Endothelial cell (in vitro differentiated cells): ENCODE measurements at regions not wholly inside any gene's neighbourhood (a gene's known extent, or its start where the extent isn't known, plus 50 kb on each side); places are given as distances from the start of the nearest gene placed in this dataset.
"Not testable (repeated sequence)": the region's sequence is repeated elsewhere in the genome, so short reads cannot be mapped to it uniquely, and the experiment has no call there.

ENCODE experiments used
- DNase-seq: peaks from one replicate; pipeline ENCODE4 v3.0.0; 2021; ENCODE audit warnings: low spot score
- H3K27ac Mint-ChIP-seq: one replicate; pipeline ENCODE4 v1.8.0; 2021; ENCODE audit warnings: mixed read lengths, inconsistent platforms; ENCODE audit not compliant: unreplicated experiment
- H3K27me3 Mint-ChIP-seq: one replicate; pipeline ENCODE4 v1.8.0; 2021; ENCODE audit warnings: mild to moderate bottlenecking, moderate library complexity, mixed read lengths, inconsistent platforms; ENCODE audit not compliant: unreplicated experiment
- H3K36me3 Mint-ChIP-seq: one replicate; pipeline ENCODE4 v1.8.0; 2021; ENCODE audit warnings: mild to moderate bottlenecking, low read depth, mixed read lengths, inconsistent platforms; ENCODE audit not compliant: unreplicated experiment
- H3K4me1 Mint-ChIP-seq: one replicate; pipeline ENCODE4 v1.8.0; 2021; ENCODE audit warnings: mild to moderate bottlenecking, mixed read lengths, inconsistent platforms; ENCODE audit not compliant: unreplicated experiment
- H3K4me3 Mint-ChIP-seq: one replicate; pipeline ENCODE4 v1.8.0; 2021; ENCODE audit warnings: mild to moderate bottlenecking, mixed read lengths, inconsistent platforms; ENCODE audit not compliant: unreplicated experiment
- H3K9me3 Mint-ChIP-seq: one replicate; pipeline ENCODE4 v1.8.0; 2021; ENCODE audit warnings: mixed read lengths, inconsistent platforms; ENCODE audit not compliant: unreplicated experiment
- TF ChIP-seq, protein P1 (sequence below): fragments of 200-600 bp; sonication (generic); IDR thresholded peaks from one replicate; pipeline ENCODE4 v1.5.0; 2021; ENCODE audit warnings: antibody characterized with exemption; ENCODE audit not compliant: unreplicated experiment

GRCh38 chr10:34046506-34047034 lies 712.1 kb upstream of the NRP1 start:
- DNase-seq: no peak
- TF ChIP-seq, protein P1, sequence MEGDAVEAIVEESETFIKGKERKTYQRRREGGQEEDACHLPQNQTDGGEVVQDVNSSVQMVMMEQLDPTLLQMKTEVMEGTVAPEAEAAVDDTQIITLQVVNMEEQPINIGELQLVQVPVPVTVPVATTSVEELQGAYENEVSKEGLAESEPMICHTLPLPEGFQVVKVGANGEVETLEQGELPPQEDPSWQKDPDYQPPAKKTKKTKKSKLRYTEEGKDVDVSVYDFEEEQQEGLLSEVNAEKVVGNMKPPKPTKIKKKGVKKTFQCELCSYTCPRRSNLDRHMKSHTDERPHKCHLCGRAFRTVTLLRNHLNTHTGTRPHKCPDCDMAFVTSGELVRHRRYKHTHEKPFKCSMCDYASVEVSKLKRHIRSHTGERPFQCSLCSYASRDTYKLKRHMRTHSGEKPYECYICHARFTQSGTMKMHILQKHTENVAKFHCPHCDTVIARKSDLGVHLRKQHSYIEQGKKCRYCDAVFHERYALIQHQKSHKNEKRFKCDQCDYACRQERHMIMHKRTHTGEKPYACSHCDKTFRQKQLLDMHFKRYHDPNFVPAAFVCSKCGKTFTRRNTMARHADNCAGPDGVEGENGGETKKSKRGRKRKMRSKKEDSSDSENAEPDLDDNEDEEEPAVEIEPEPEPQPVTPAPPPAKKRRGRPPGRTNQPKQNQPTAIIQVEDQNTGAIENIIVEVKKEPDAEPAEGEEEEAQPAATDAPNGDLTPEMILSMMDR: no peak
- Mint-ChIP-seq H3K36me3 (no peaks in the 10 kb centered on the region), H3K4me3 (no peak overlapping the region), H3K4me1 (peaks cover 10% of the 10 kb centered on the region), H3K27me3 (peaks cover 3% of the 10 kb centered on the region), H3K9me3 (no peaks in the 10 kb centered on the region), H3K27ac (no peak overlapping the region)

- no peak overlapping the region for H3K4me3 Mint-ChIP-seq
- peaks cover 10% of the 10 kb centered on the region for H3K4me1 Mint-ChIP-seq
- H3K27me3 Mint-ChIP-seq: peaks cover 1% of the 10 kb centered on the region
- H3K9me3 Mint-ChIP-seq: no peaks in the 10 kb centered on the region
- TF ChIP-seq, protein P1: no peak
- no peaks in the 10 kb centered on the region for H3K36me3 Mint-ChIP-seq
- no peak for DNase-seq
- H3K27ac Mint-ChIP-seq: no peak overlapping the region
These were observed 711.2 kb upstream of the NRP1 start for GRCh38 chr10:34045571-34046190.

- H3K4me3 Mint-ChIP-seq: no peak overlapping the region
- H3K27ac Mint-ChIP-seq: no peak overlapping the region
- TF ChIP-seq, protein P1: no peak
- H3K9me3 Mint-ChIP-seq: no peaks in the 10 kb centered on the region
- peaks cover 3% of the 10 kb centered on the region for H3K27me3 Mint-ChIP-seq
- peaks cover 10% of the 10 kb centered on the region for H3K4me1 Mint-ChIP-seq
- H3K36me3 Mint-ChIP-seq: no peaks in the 10 kb centered on the region
- DNase-seq: no peak
These were observed 707.4 kb upstream of the NRP1 start for GRCh38 chr10:34041871-34042270.

GRCh38 chr10:34037499-34037898 lies 703.0 kb upstream of the NRP1 start:
- no peaks in the 10 kb centered on the region for H3K9me3 Mint-ChIP-seq
- no peaks in the 10 kb centered on the region for H3K36me3 Mint-ChIP-seq
- no peak overlapping the region for H3K4me3 Mint-ChIP-seq
- H3K4me1 Mint-ChIP-seq: no peaks in the 10 kb centered on the region
- no peak overlapping the region for H3K27ac Mint-ChIP-seq
- DNase-seq: no peak
- H3K27me3 Mint-ChIP-seq: peaks cover 5% of the 10 kb centered on the region
- TF ChIP-seq, protein P1: no peak

DNA sequence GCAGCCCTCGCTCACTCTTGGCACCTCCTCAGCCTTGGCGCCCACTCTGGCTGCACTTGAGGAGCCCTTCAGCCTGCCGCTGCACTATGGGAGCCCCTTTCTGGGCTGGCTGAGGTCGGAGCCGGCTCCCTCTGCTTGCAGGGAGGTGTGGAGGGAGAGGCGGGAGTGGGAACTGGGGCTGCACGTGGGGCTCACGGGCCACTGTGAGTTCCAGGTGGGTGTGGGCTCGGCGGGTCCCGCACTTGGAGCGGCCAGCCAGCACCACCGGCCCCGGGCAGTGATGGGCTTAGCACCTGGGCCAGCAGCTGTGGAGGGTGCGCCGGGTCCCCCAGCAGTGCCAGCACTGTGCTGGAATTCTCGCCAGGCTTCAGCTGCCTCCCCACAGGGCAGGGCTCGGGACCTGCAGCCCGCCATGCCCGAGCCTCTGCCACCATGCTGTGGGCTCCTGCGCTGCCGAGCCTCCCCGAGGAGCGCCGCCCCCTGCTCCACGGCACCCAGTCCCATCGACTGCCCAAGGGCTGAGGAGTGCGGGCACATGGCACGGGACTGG lies 700.8 kb upstream of the NRP1 start:
- DNase-seq, H3K27me3 Mint-ChIP-seq, H3K4me3 Mint-ChIP-seq, H3K4me1 Mint-ChIP-seq, H3K36me3 Mint-ChIP-seq, H3K27ac Mint-ChIP-seq, H3K9me3 Mint-ChIP-seq: not testable (repeated sequence)
